K562 (cell line): ENCODE measurements at regions not wholly inside any gene's neighbourhood (a gene's known extent, or its start where the extent isn't known, plus 50 kb on each side); places are given as distances from the start of the nearest gene placed in this dataset.

Experiments used
- ATAC-seq: fragments of 200-7000 bp; cut with Tn5 transposase; 3 replicates; pipeline ENCODE4 v1.9.1; 2020; ENCODE audit warnings: moderate library complexity
- BruUV-seq: library from RNA; stranded (reverse); fragments of 400-500 nt; replicated peaks from 2 replicates; lab custom pipeline; 2021; lab: Mats Ljungman, UMichigan
- CTCF ChIA-PET: fragments of 300-600 bp; formaldehyde crosslinking; extraction: SDS; loops from one replicate; lab custom pipeline; 2021; ENCODE audit warnings: low intra/inter-chr PET ratio; lab: Yijun Ruan, JAX
- POLR2A ChIA-PET: fragments of 300-600, 350-650 bp; sonication (Branson Sonifier 250); formaldehyde crosslinking; extraction: SDS; loops from one replicate; lab custom pipeline; 2021; ENCODE audit warnings: antibody characterized with exemption, inconsistent platforms; lab: Yijun Ruan, JAX
- DNase-seq, 4 experiments: peaks; one replicate each; pipeline versions ENCODE4 v3.0.0 to v3.0.0-alpha.2; 2011 to 2018; ENCODE audit warnings: low spot score in 3 of 4, mixed read lengths in 3 of 4; ENCODE audit errors: extremely low read depth in 1 of 4
- FAIRE-seq: peaks from 2 replicates; lab custom pipeline; 2011; peaks lifted over from hg19 to GRCh38; lab: Jason Lieb, UNC
- H2AFZ ChIP-seq: 2 replicates; pipeline ENCODE4 v1.6.0; 2011; ENCODE audit warnings: low read depth, low read length, control low read depth, inconsistent platforms
- H3K27ac ChIP-seq: fragments of 200-600 bp; 3 replicates; pipeline ENCODE4 v1.8.0; 2011; ENCODE audit warnings: low read depth, mild to moderate bottlenecking, control low read depth, inconsistent platforms, low read length, moderate library complexity, mixed read lengths; ENCODE audit errors: extremely low read depth
- H3K27me3 ChIP-seq, 2 experiments: fragments of 300-600 bp in 1 of 2; 2 replicates in 1 of 2; 3 replicates in 1 of 2; pipeline versions ENCODE4 v1.6.0 to v1.8.0; 2011; ENCODE audit warnings: inconsistent platforms in 2 of 2, low read length in 2 of 2, mild to moderate bottlenecking in 1 of 2, mixed read lengths in 1 of 2, moderate library complexity in 1 of 2; ENCODE audit not compliant: control insufficient read depth in 2 of 2, insufficient read depth in 2 of 2
- H3K36me3 ChIP-seq: fragments of 300-600 bp; 3 replicates; pipeline ENCODE4 v1.8.0; 2011; ENCODE audit warnings: mild to moderate bottlenecking, low read length, inconsistent platforms; ENCODE audit not compliant: control insufficient read depth, insufficient read depth
- H3K4me1 ChIP-seq, 2 experiments: fragments of 200-600 bp in 1 of 2; replicated peaks in 1 of 2; 2 replicates in 1 of 2; 3 replicates in 1 of 2; pipeline versions ENCODE4 v1.5.1 to v1.8.0; 2011; ENCODE audit warnings: inconsistent platforms in 2 of 2, low read length in 2 of 2, mild to moderate bottlenecking in 1 of 2, mixed read lengths in 1 of 2, moderate library complexity in 1 of 2; ENCODE audit not compliant: control insufficient read depth in 2 of 2, insufficient read depth in 2 of 2
- H3K4me2 ChIP-seq: 2 replicates; pipeline ENCODE4 v1.6.1; 2011; ENCODE audit warnings: low read length, control low read depth, inconsistent platforms, mixed read lengths; ENCODE audit not compliant: insufficient read depth
- H3K4me3 ChIP-seq: fragments of 200-600 bp; sonication (generic), shearing (Covaris generic); 2 replicates; pipeline ENCODE4 v1.5.1; 2016; ENCODE audit warnings: control low read depth, inconsistent platforms
- H3K79me2 ChIP-seq: fragments of 200-600 bp; 3 replicates; pipeline ENCODE4 v1.8.0; 2011; ENCODE audit warnings: low read length, inconsistent platforms; ENCODE audit not compliant: control insufficient read depth, insufficient read depth
- H3K9ac ChIP-seq, 2 experiments: 2 replicates each; pipeline versions ENCODE4 v1.6.0 to v1.6.1; 2011; ENCODE audit warnings: low read depth in 2 of 2, low read length in 2 of 2, control low read depth in 1 of 2, inconsistent platforms in 1 of 2, mild to moderate bottlenecking in 1 of 2, mixed read lengths in 1 of 2; ENCODE audit not compliant: insufficient read depth in 1 of 2
- H3K9me1 ChIP-seq: one replicate; pipeline ENCODE4 v1.6.0; 2011; ENCODE audit warnings: inconsistent platforms, mild to moderate bottlenecking, low read length, moderate library complexity; ENCODE audit not compliant: control insufficient read depth, insufficient read depth
- H3K9me3 ChIP-seq: replicated peaks from 2 replicates; pipeline ENCODE4 v1.5.1; 2011; ENCODE audit warnings: low read depth, low read length, inconsistent platforms; ENCODE audit not compliant: control insufficient read depth, insufficient read depth
- H4K20me1 ChIP-seq: replicated peaks from 2 replicates; pipeline ENCODE4 v1.6.1; 2011; ENCODE audit warnings: low read length, inconsistent platforms, mixed read lengths; ENCODE audit not compliant: control insufficient read depth, insufficient read depth
- ASH1L ChIP-seq: fragments of 450-650 bp; IDR thresholded peaks from 2 replicates; pipeline ENCODE4 v1.6.1; 2018; ENCODE audit warnings: borderline replicate concordance, mild to moderate bottlenecking, low read depth; ENCODE audit not compliant: partially characterized antibody
- EGR1 ChIP-seq: fragments of 450-650 bp; conservative IDR thresholded peaks from 2 replicates; pipeline ENCODE4 v1.6.1; 2017; ENCODE audit warnings: mild to moderate bottlenecking
- ERF ChIP-seq: fragments of 450-650 bp; formaldehyde crosslinking; IDR thresholded peaks from 2 replicates; pipeline ENCODE4 v1.4.0; 2020; ENCODE audit warnings: mild to moderate bottlenecking, mixed read lengths
- GATAD2A ChIP-seq: fragments of 450-650 bp; IDR thresholded peaks from 2 replicates; pipeline ENCODE4 v1.6.1; 2017
- RBM39 ChIP-seq: fragments of 200-400 bp; formaldehyde crosslinking; optimal IDR thresholded peaks from 2 replicates; pipeline ENCODE3; 2018; ENCODE audit warnings: low read depth, low read length
- SMARCA5 ChIP-seq: fragments of 450-650 bp; IDR thresholded peaks from 2 replicates; pipeline ENCODE4 v1.6.1; 2016
- ZNF507 ChIP-seq: conservative IDR thresholded peaks from 2 replicates; pipeline ENCODE4 v1.6.1; 2017; ENCODE audit warnings: missing genetic modification characterization, missing compliant biosample characterization
- WGBS: fragments of 100-300 bp; shearing (Covaris generic); methylation state at CpG from one replicate; pipeline ENCODE4 v1.1.6; 2016; ENCODE audit warnings: low coverage, mixed read lengths; ENCODE audit not compliant: insufficient coverage; ENCODE audit errors: missing lambda C conversion rate; 5-methylcytosine and 5-hydroxymethylcytosine counted together
- in situ Hi-C: fragments of 300-500 bp; cut with MboI; formaldehyde crosslinking; loops from 4 replicates; pipeline ENCODE4 v1.15.0; 2018; ENCODE audit warnings: inconsistent platforms, mixed read lengths
- intact Hi-C: fragments of 100-400 bp; cut with micrococcal nuclease; formaldehyde crosslinking; loops from 2 replicates; pipeline ENCODE4 v1.14.2; 2022
- TF ChIP-seq, protein P1 (sequence below): sonication (generic); formaldehyde crosslinking; IDR thresholded peaks from 2 replicates; pipeline ENCODE4 v1.8.0; 2022; ENCODE audit warnings: mild to moderate bottlenecking, missing genetic modification reagents
- TF ChIP-seq, protein P2 (sequence below), 2 experiments: fragments of 450-650 bp; IDR thresholded peaks; 2 replicates each; pipeline ENCODE4 v1.6.1; 2016; ENCODE audit warnings: mild to moderate bottlenecking in 2 of 2, borderline replicate concordance in 1 of 2, low read depth in 1 of 2, moderate library complexity in 1 of 2
- TF ChIP-seq, protein P3 (sequence below), 2 experiments: fragments of 450-650 bp in 1 of 2; IDR thresholded peaks; 2 replicates each; pipeline ENCODE4 v1.6.1; 2011 to 2017; ENCODE audit warnings: low read depth in 2 of 2, antibody characterized with exemption in 1 of 2, borderline replicate concordance in 1 of 2, low read length in 1 of 2, mild to moderate bottlenecking in 1 of 2, mixed read lengths in 1 of 2; ENCODE audit not compliant: control insufficient read depth in 1 of 2

DNA sequence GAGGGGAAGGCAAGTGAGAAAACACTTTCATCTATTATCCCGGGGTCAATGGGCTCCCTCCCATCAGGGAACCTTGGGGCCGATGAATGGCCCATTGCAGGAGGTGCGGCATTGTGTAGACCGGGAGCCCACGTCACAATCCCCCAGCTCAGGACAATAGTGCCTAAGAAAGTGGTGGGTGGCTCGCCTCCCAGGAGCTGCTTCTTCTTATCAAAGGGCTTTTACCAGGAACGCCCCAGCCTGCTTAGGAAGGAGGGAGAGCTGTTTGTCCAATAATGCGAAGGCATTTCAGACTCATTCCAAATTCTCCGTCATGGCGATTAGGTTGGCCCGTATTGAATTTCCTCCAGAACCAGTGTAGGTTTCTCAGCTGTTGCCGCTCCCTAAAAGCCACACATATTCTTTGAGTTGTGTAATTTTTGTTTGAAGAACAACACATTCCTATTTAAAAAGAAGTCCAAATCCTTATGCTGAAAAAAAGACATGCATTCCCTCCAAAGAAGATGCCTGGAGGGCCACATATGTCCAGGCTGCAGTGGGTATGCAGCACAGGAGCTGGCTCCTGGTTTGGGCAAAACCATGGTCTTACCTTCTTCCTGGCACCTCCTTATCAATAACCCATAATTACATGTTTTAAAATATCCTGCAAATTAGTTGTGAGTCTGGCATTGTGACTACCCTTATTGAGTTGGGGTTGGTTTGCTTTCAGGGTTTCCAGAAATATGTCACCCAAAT lies 264.7 kb downstream of the MYCN start:
- Histone ChIP-seq H3K4me2 (no peak overlapping the region), H3K4me1 (no peaks in the 10 kb centered on the region), H3K4me3 (no peak overlapping the region), H3K36me3 (no peaks in the 10 kb centered on the region), H3K9me1 (no peaks in the 10 kb centered on the region), H3K9me3 (no peaks in the 10 kb centered on the region), H3K27me3 (0 out of 5 replicates have a peak, but pooled peaks cover 0 to 9% of the 10 kb centered on the region in 2 experiments), H3K9ac (no peak overlapping the region), H2AFZ (no peak overlapping the region), H4K20me1 (no peaks in the 10 kb centered on the region), H3K79me2 (no peaks in the 10 kb centered on the region), H3K27ac (no peak overlapping the region)
- DNase-seq (no peak), FAIRE-seq (no peak), ATAC-seq (no peak)
- ChIA-PET CTCF (no interaction called here), POLR2A (no interaction called here)
- BruUV-seq, result no TSS peak
- intact Hi-C loops, result no loop called here
- 1% methylated on average over 12 of the region's 12 CpGs for WGBS
- in situ Hi-C loops, result no loop called here
- TF ChIP-seq GATAD2A (no peak), SMARCA5 (no peak), RBM39 (no peak), ZNF507 (tag) (no peak), ERF (CRISPR knock-in tag) (no peak), ASH1L (no peak), EGR1 (no peak)
- TF ChIP-seq, protein P1, sequence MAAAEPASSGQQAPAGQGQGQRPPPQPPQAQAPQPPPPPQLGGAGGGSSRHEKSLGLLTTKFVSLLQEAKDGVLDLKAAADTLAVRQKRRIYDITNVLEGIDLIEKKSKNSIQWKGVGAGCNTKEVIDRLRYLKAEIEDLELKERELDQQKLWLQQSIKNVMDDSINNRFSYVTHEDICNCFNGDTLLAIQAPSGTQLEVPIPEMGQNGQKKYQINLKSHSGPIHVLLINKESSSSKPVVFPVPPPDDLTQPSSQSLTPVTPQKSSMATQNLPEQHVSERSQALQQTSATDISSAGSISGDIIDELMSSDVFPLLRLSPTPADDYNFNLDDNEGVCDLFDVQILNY (CRISPR knock-in tag), result no peak
- TF ChIP-seq, protein P2, sequence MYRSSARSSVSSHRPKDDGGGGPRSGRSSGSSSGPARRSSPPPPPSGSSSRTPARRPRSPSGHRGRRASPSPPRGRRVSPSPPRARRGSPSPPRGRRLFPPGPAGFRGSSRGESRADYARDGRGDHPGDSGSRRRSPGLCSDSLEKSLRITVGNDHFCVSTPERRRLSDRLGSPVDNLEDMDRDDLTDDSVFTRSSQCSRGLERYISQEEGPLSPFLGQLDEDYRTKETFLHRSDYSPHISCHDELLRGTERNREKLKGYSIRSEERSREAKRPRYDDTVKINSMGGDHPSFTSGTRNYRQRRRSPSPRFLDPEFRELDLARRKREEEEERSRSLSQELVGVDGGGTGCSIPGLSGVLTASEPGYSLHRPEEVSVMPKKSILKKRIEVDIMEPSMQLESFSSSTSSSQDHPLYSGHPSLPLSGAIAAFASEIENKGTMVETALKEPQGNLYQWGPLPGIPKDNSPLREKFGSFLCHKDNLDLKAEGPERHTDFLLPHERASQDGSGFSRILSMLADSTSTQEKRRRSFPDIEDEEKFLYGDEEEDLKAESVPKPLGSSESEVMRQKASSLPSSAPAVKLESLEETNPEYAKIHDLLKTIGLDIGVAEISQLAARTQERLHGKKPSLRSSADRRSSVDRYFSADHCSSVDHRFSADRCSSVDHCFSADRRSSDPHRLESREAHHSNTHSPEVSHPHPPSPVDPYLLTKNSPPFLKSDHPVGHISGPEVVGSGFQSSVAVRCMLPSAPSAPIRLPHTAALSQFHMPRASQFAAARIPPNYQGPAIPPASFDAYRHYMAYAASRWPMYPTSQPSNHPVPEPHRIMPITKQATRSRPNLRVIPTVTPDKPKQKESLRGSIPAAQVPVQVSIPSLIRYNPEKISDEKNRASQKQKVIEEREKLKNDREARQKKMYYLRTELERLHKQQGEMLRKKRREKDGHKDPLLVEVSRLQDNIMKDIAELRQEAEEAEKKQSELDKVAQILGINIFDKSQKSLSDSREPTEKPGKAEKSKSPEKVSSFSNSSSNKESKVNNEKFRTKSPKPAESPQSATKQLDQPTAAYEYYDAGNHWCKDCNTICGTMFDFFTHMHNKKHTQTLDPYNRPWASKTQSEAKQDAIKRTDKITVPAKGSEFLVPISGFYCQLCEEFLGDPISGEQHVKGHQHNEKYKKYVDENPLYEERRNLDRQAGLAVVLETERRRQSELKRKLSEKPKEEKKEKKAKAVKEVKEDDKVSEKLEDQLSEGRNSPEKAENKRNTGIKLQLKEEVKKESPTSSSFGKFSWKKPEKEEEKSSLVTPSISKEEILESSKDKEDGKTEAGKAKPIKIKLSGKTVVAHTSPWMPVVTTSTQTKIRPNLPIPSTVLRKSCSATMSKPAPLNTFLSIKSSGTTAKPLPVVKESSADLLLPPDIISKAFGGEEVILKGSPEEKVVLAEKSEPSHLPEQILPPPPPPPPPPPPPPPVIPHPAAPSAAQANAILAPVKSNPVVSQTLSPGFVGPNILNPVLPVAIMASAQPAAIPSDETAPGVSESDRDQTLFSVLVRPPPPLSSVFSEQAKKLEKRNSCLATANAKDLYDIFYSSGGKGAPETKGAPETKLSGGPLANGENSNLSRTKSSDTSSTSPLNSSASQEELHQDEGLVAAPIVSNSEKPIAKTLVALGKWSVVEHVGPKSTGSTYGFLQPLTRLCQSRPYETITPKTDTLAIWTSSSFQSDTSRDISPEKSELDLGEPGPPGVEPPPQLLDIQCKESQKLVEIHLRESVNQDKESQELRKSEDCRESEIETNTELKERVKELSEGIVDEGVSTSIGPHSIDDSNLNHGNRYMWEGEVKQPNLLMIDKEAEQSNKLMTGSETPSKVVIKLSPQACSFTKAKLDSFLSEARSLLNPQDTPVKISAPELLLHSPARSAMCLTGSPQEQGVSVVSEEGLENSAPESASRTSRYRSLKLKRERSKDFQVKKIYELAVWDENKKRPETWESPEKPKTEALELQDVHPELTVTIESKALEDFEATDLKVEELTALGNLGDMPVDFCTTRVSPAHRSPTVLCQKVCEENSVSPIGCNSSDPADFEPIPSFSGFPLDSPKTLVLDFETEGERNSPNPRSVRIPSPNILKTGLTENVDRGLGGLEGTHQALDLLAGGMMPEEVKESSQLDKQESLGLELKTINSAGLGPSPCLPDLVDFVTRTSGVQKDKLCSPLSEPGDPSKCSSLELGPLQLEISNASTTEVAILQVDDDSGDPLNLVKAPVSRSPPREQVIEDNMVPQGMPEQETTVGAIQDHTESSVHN (IDR thresholded peaks at IDR 0.05; ENCODE audit: borderline replicate concordance in 1 of 2, low read depth in 1 of 2), result no peak
- TF ChIP-seq, protein P3, sequence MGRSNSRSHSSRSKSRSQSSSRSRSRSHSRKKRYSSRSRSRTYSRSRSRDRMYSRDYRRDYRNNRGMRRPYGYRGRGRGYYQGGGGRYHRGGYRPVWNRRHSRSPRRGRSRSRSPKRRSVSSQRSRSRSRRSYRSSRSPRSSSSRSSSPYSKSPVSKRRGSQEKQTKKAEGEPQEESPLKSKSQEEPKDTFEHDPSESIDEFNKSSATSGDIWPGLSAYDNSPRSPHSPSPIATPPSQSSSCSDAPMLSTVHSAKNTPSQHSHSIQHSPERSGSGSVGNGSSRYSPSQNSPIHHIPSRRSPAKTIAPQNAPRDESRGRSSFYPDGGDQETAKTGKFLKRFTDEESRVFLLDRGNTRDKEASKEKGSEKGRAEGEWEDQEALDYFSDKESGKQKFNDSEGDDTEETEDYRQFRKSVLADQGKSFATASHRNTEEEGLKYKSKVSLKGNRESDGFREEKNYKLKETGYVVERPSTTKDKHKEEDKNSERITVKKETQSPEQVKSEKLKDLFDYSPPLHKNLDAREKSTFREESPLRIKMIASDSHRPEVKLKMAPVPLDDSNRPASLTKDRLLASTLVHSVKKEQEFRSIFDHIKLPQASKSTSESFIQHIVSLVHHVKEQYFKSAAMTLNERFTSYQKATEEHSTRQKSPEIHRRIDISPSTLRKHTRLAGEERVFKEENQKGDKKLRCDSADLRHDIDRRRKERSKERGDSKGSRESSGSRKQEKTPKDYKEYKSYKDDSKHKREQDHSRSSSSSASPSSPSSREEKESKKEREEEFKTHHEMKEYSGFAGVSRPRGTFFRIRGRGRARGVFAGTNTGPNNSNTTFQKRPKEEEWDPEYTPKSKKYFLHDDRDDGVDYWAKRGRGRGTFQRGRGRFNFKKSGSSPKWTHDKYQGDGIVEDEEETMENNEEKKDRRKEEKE (IDR thresholded peaks at IDR 0.05; ENCODE audit: borderline replicate concordance in 1 of 2, control insufficient read depth in 1 of 2, low read depth in 2 of 2, low read length in 1 of 2), result no peak
